Stimulated activated memory B cell treated with anti-CD40 and anti-IgM and Interleukin-4, amounts not matched to agents 10 μg/mL and 1 μg/mL and 100 μg/mL, for 72 hours (primary cell): ENCODE measurements at regions not wholly inside any gene's neighbourhood (a gene's known extent, or its start where the extent isn't known, plus 50 kb on each side); places are given as distances from the start of the nearest gene placed in this dataset.

Experiments used
- ATAC-seq: fragments of 150-1000 bp; cut with Tn5 transposase; 2 replicates; pipeline ENCODE4 v1.10.0; 2021
- H3K27ac Mint-ChIP-seq: one replicate; pipeline ENCODE4 v1.8.0; 2022; ENCODE audit warnings: mild to moderate bottlenecking, mixed read lengths
- H3K27me3 Mint-ChIP-seq: one replicate; pipeline ENCODE4 v1.8.0; 2022; ENCODE audit warnings: mixed read lengths
- H3K36me3 Mint-ChIP-seq: one replicate; pipeline ENCODE4 v1.8.0; 2022; ENCODE audit warnings: mixed read lengths
- H3K4me1 Mint-ChIP-seq: one replicate; pipeline ENCODE4 v1.8.0; 2022; ENCODE audit warnings: mixed read lengths
- H3K4me3 Mint-ChIP-seq: one replicate; pipeline ENCODE4 v1.8.0; 2022; ENCODE audit warnings: mild to moderate bottlenecking, moderate library complexity, mixed read lengths
- H3K9me3 Mint-ChIP-seq: one replicate; pipeline ENCODE4 v1.8.0; 2022; ENCODE audit warnings: mixed read lengths

DNA sequence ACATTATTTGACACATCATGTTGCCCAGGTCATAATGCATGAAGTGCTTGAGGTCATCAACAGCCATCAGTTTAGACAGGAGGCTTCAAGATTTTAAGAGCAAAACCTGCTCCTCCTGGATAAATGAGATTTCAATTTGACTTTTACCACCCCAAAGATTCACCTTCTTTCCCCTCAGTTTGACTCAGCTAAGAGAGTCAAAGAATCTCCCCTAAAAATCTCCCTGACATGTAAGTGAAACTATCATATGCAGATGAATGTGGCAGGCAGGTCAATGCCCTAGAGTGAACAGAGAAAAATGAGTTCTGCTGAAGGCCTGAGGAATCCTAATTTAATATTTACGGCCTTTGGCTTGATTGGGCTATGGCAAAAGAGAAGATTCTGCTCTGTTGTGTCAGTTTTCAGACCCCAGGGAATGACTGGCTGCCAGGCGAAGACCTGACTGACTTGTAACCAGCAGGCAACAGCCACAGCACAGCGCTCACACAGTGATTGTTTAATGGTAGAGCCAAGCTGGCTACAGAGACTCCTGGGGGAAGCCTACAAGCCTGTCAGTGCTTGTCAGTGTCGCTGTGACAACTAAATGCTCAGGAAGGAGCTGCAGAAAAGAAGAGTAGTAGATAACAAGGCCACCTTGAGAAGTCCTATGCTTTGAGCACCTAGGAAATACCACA, 491.2 kb upstream of the LRRC4C start:
- no peak for ATAC-seq

DNA sequence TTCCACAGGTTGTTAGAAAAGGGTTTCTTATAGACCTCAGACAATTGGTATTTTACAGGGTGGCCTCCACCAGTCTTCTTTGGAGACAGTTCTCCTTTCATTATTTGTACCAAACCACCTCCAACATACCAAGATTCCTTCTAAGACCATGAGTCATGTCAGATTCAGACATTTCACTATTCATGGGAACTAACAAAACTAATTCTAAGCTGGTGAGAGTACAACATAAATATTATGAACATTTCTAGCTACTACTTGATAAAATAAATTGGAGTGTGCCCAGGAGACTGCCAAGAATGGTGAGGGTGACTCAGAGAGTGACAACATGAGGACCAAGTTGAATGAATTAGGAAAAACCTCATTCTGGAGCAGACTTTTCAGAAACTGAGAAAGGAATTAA, 494.6 kb upstream of the LRRC4C start:
- no peaks in the 10 kb centered on the region for H3K27me3 Mint-ChIP-seq

More for the DNA sequence above, 491.2 kb upstream of the LRRC4C start:
- Mint-ChIP-seq H3K4me1 (no peaks in the 10 kb centered on the region), H3K36me3 (no peaks in the 10 kb centered on the region), H3K27me3 (no peaks in the 10 kb centered on the region), H3K9me3 (no peaks in the 10 kb centered on the region), H3K4me3 (no peak overlapping the region), H3K27ac (no peak overlapping the region)

DNA sequence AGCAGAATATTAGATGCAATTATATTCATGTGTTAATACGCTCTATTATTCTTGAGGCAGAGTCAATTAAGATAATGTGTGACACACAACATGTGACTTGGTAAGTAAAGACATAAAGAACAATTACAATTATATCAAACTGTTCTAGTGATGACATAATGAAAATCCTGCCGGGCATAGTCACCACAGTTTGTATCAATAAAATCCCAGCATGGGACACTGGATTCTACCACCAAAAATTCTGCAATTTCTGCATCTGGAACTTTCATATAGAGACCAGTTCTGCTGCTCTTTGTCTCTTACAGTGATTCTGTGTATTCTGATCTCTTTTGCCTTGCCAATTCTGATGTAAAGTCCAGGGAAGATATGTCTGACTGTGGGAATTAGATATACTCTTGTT, 495.6 kb upstream of the LRRC4C start:
- no peak overlapping the region for H3K27ac Mint-ChIP-seq
- ATAC-seq = no peak
- no peaks in the 10 kb centered on the region for H3K4me1 Mint-ChIP-seq
- H3K27me3 Mint-ChIP-seq = no peaks in the 10 kb centered on the region
- H3K36me3 Mint-ChIP-seq = no peaks in the 10 kb centered on the region
- peaks cover 7% of the 10 kb centered on the region for H3K9me3 Mint-ChIP-seq
- no peak overlapping the region for H3K4me3 Mint-ChIP-seq

More for the DNA sequence above, 494.6 kb upstream of the LRRC4C start:
- Mint-ChIP-seq H3K9me3 (peaks cover under 1% of the 10 kb centered on the region), H3K4me3 (no peak overlapping the region), H3K36me3 (no peaks in the 10 kb centered on the region), H3K4me1 (no peaks in the 10 kb centered on the region), H3K27ac (no peak overlapping the region)
- no peak for ATAC-seq

DNA sequence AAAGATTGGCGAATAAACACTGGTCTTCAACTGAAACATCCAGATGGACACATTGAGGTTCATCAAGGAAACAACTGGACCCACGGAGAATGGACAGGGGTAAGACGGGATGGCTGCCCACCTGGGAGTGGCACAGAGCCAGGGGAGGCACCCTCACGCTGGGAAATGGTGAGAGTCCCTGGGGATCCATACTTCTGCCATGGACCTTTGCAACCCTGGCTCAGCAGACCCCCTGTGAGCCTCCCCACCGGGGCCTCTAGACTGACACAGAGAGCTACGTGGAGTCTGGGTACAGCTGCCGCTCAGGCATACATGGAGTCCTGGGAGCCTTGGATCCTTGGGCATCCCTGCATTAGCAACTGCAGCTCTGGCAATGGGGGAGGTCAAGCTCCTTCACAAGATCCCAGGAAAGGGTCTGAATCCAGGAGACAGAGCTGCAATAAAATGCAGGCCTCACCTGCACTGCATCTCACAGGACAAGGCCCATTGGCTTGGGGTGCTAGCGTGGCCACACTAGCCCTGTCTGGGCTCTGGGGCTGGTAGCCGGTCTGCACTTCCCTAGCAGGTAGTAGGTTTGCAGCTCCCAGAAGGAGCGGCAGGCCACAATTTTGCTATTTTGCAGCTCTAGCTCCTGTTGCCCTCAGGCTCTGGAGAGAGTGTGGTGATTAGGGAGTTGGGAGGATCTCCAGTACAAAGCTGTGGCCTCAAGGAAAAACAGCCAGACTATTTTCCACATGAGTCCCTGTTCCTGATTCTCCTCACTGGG, 496.4 kb upstream of the LRRC4C start:
- H3K4me1 Mint-ChIP-seq = no peaks in the 10 kb centered on the region
- H3K9me3 Mint-ChIP-seq = peaks cover 9% of the 10 kb centered on the region
- H3K27me3 Mint-ChIP-seq = no peaks in the 10 kb centered on the region
- ATAC-seq = no peak
- no peak overlapping the region for H3K27ac Mint-ChIP-seq
- no peak overlapping the region for H3K4me3 Mint-ChIP-seq
- H3K36me3 Mint-ChIP-seq = no peaks in the 10 kb centered on the region

DNA sequence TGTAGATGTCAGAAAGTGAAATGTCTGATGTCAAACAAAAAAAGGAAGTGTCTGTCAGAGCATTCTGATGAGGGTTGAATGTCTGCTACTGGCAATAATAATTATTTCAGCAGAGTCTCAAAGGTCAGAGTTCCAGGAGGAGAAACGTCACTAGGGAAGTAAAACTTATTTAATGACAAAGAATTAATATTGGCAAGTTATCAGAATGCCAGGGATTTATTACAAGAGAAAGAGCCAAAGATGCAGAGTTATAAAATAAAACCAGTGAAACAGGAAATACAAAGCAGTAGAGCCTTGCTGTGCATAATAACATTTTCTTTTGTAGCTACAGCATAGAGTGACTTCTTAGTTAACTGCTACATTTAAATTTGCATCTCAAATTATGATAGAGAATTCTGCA, 504.0 kb upstream of the LRRC4C start:
- no peaks in the 10 kb centered on the region for H3K4me1 Mint-ChIP-seq
- no peak for ATAC-seq
- no peak overlapping the region for H3K27ac Mint-ChIP-seq
- no peaks in the 10 kb centered on the region for H3K36me3 Mint-ChIP-seq
- no peaks in the 10 kb centered on the region for H3K27me3 Mint-ChIP-seq
- peaks cover 12% of the 10 kb centered on the region for H3K9me3 Mint-ChIP-seq
- no peak overlapping the region for H3K4me3 Mint-ChIP-seq

DNA sequence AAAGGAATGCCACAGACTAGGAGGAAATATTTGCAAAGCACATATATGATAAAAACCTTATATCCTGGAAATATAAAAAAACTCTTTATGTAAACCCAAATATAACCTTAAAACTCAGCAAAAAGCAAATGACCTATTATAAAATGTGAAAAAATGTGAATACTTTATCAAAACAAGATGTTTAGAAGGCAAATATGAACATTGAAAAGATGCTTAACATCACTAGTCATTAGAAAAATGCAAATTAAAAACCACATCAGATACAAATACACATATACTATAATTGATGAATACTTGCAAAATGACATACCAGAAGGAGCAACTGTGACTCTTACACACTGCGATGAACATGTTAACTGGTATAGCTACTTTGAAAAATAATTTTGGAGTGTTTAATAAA, 511.2 kb upstream of the LRRC4C start:
- no peaks in the 10 kb centered on the region for H3K27me3 Mint-ChIP-seq
- H3K27ac Mint-ChIP-seq = no peak overlapping the region
- no peaks in the 10 kb centered on the region for H3K4me1 Mint-ChIP-seq
- H3K4me3 Mint-ChIP-seq = no peak overlapping the region
- H3K36me3 Mint-ChIP-seq = no peaks in the 10 kb centered on the region
- peaks cover 5% of the 10 kb centered on the region for H3K9me3 Mint-ChIP-seq
- ATAC-seq = no peak

DNA sequence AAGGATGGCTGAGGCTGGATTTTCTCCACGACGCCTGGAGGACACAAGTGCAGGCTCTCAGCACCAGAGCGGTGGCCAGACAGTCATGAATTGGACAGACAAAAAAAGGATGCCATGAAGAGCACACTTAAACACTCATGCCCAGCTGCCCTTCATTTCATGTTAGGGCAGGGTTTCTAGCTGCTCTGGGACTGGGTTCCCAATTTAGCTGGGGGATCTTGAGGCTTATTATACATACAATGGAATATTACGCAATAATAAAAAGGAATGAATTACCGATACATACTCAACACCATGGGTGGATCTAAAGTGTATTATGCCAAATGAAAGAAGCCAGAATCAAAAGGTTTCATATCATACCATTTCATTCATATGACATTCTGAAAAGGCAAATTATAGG, 512.1 kb upstream of the LRRC4C start:
- no peak overlapping the region for H3K27ac Mint-ChIP-seq
- no peak for ATAC-seq
- no peak overlapping the region for H3K4me3 Mint-ChIP-seq
- H3K36me3 Mint-ChIP-seq = no peaks in the 10 kb centered on the region
- H3K9me3 Mint-ChIP-seq = peaks cover 3% of the 10 kb centered on the region
- no peaks in the 10 kb centered on the region for H3K4me1 Mint-ChIP-seq
- H3K27me3 Mint-ChIP-seq = no peaks in the 10 kb centered on the region

DNA sequence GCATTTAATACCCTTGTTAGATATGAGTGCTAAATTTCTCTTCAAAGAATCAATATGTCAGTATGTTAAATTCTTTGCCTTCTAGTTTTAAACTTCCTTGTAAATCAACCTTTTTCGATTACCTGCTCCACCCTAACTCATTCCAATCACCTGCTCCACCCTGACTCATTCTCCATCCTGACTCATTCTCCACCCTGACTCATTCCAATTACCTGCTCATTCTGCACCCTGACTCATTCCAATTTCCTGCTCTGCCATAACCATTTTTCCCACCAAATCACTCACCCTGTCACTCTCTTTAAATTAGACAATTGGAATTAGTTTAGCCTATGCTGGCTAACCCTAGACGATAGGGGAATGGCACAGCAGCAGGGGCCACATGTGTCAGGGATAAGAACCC, 519.5 kb upstream of the LRRC4C start:
- H3K4me1 Mint-ChIP-seq = no peaks in the 10 kb centered on the region
- peaks cover 6% of the 10 kb centered on the region for H3K9me3 Mint-ChIP-seq
- H3K4me3 Mint-ChIP-seq = no peak overlapping the region
- no peaks in the 10 kb centered on the region for H3K27me3 Mint-ChIP-seq
- no peak for ATAC-seq
- H3K27ac Mint-ChIP-seq = no peak overlapping the region
- H3K36me3 Mint-ChIP-seq = no peaks in the 10 kb centered on the region

DNA sequence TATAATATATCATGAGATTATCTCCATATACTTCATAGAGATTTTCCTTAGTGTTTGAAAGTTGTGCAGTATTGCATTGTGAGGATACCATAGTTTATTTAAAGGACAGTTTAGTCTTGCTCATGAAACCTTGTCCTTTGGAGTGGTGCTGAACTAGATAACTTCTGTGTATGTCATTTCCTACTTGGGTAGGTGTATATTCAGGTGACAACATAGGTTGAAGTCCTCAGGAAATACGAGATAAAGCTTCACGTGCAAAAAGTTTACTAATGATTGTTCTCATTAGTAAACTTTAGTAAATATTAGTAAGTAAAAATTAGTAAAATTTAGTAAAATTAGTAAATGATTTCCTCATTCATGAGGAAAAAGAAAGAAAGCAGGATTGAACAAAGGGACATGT, 521.3 kb upstream of the LRRC4C start:
- no peaks in the 10 kb centered on the region for H3K36me3 Mint-ChIP-seq
- no peak for ATAC-seq
- H3K27ac Mint-ChIP-seq = no peak overlapping the region
- peaks cover 6% of the 10 kb centered on the region for H3K9me3 Mint-ChIP-seq
- no peaks in the 10 kb centered on the region for H3K4me1 Mint-ChIP-seq
- no peaks in the 10 kb centered on the region for H3K27me3 Mint-ChIP-seq
- no peak overlapping the region for H3K4me3 Mint-ChIP-seq

DNA sequence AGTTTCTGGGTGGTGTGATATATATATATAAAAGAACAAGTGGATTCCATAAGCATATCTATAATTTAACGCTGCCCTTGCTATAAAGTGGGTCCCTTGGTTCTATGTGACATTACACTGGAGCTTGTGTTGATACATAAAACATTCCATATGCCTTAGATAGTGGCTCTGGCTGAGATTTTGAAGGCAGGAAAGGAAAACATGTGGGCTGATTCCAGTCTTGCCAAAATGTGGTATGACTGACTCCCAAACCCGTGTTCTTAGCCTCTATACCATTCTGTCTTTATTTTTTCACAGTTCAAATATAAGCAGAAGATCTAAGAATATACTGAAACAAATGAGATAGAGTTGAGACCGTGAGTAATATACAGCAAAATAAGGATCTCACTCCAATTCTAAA, 522.8 kb upstream of the LRRC4C start:
- ATAC-seq = no peak
- Mint-ChIP-seq H3K27me3 (no peaks in the 10 kb centered on the region), H3K4me3 (no peak overlapping the region), H3K9me3 (peaks cover 6% of the 10 kb centered on the region), H3K36me3 (no peaks in the 10 kb centered on the region), H3K4me1 (no peaks in the 10 kb centered on the region), H3K27ac (no peak overlapping the region)

DNA sequence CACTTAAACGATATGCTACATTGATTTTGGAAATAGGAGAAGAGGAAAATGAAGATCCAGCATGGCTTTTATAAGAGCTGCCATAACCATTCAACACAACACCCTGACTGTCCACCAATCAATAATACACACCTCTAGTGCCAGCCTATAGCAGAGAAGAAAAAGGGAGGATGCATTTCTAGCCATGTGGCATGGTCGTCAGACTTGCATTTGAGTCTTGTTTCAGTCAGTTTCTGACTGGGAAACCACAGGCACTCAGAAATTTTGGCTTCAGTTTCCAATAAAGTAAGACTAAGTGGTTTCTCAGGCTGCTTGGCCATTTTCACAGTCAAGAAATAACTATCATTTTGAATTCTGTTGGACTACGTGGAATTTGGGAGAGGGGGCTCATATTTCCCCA, 523.5 kb upstream of the LRRC4C start:
- peaks cover 4% of the 10 kb centered on the region for H3K9me3 Mint-ChIP-seq
- no peak overlapping the region for H3K27ac Mint-ChIP-seq
- H3K36me3 Mint-ChIP-seq = no peaks in the 10 kb centered on the region
- H3K4me3 Mint-ChIP-seq = no peak overlapping the region
- no peak for ATAC-seq
- H3K4me1 Mint-ChIP-seq = no peaks in the 10 kb centered on the region
- no peaks in the 10 kb centered on the region for H3K27me3 Mint-ChIP-seq

DNA sequence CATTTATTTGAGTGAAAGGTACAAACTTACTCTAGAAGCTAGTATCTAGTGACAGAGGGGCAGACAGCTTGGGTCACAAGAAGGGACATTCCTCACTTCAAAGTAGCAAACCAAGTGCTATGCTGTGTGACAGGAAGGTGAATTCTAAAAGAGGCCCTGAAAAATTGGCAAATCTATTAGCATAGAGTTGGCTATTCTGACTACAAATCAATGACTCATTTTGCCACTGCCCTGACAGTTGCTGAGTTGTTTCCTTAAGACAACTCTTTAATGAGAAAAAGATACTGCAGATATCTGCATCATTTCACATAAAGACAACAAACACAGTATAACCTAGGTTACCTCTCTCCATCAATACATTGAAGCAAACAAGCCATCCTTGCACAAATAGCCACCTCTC, 524.0 kb upstream of the LRRC4C start:
- ATAC-seq = no peak
- H3K27me3 Mint-ChIP-seq = no peaks in the 10 kb centered on the region
- H3K36me3 Mint-ChIP-seq = no peaks in the 10 kb centered on the region
- H3K9me3 Mint-ChIP-seq = peaks cover 5% of the 10 kb centered on the region
- no peaks in the 10 kb centered on the region for H3K4me1 Mint-ChIP-seq
- no peak overlapping the region for H3K4me3 Mint-ChIP-seq
- no peak overlapping the region for H3K27ac Mint-ChIP-seq

DNA sequence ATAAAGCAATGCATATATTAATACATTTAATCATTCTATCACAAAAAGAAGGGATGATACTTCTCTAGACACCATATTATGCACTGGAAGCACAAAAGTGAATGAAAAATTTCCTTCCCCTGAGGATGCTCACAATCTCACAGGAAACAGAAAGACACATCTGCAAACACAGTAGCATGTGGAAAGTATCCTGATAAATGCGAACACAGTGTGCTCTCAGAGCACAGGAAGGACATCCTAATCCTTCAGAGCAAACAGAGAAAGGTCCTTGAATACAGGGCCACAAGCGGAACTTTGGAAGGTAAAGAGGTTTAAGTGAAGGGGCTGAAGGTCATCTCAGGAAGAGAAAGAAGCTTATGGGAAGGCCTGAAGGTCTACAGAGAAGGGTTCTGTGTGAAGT, 524.6 kb upstream of the LRRC4C start:
- no peak overlapping the region for H3K27ac Mint-ChIP-seq
- no peaks in the 10 kb centered on the region for H3K36me3 Mint-ChIP-seq
- H3K4me3 Mint-ChIP-seq = no peak overlapping the region
- ATAC-seq = no peak
- no peaks in the 10 kb centered on the region for H3K27me3 Mint-ChIP-seq
- no peaks in the 10 kb centered on the region for H3K4me1 Mint-ChIP-seq
- peaks cover 5% of the 10 kb centered on the region for H3K9me3 Mint-ChIP-seq

DNA sequence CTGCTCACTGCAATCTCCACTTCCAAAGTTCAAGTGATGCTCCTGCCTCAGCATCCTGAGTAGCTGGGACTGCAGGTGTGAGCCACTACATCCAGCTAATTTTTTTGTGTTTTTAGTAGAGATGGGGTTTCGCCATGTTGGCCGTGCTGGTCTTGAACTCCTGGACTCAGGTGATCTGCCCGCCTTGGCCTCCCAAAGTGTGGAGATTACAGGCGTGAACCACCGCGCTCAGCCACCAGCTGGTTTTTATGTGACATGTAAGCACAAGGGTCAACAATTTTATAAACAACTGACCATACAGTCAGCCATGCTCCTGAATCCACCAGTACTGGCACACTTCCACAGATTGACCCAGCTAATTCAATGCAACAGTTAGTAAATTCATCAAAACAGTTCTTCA, 526.3 kb upstream of the LRRC4C start:
- Mint-ChIP-seq H3K9me3 (peaks cover 3% of the 10 kb centered on the region), H3K4me3 (no peak overlapping the region), H3K4me1 (no peaks in the 10 kb centered on the region), H3K27me3 (no peaks in the 10 kb centered on the region), H3K27ac (no peak overlapping the region), H3K36me3 (no peaks in the 10 kb centered on the region)
- ATAC-seq = no peak

DNA sequence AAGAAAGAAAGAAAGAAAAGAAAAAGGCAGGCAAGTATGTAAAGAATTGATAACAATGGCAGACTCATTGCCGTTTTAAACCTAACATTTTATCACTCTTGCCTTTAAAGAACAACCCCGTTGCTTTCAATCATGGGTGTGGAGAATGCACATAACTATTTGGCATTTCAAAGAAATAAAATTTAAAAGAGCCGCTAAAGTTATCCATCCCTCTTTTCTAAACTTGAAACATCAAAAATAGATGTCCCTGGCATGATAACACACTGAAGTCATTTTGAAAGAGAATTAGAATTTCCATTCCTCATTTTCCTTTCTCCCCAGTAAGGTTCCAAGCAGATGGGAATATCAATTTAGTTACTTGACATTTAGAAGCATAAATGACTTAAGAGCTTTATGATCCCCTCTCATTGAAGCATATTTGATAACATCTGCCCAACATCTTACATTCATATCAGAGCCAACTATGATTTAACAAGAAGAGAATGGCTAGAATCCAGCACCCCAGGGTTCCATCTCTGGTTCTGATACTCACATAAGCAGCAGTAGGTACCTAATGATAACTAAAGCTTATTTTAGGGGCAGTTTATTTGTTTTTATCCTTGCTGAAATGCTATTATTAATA, 529.6 kb upstream of the LRRC4C start:
- ATAC-seq = no peak
- H3K4me1 Mint-ChIP-seq = no peaks in the 10 kb centered on the region
- no peak overlapping the region for H3K4me3 Mint-ChIP-seq
- H3K36me3 Mint-ChIP-seq = no peaks in the 10 kb centered on the region
- no peak overlapping the region for H3K27ac Mint-ChIP-seq
- H3K9me3 Mint-ChIP-seq = peaks cover 6% of the 10 kb centered on the region
- H3K27me3 Mint-ChIP-seq = no peaks in the 10 kb centered on the region

DNA sequence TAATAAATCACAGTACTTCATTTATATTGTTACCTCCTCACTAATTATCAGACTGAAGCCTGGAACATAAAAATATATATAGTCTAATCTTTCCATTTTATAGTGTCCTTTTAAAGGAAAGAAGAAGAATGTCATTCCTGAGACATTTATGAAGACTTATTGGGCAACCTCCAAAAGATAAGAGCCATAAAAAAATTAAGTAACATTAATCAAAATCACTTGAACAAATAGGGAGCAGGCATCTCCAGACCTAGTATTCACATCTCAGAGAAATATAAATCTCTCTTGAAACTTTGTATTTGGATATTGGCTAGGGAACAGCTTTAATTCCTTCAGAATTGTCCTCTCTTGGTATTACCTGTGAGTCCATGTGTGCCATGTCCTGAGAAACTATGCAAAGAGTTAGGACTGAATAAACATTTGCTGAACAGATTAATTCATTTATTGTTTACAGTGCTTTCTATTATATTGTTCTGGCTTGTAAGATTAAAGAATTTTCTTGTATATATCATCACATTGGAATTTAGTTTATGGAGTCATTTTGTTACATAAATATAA, 530.5 kb upstream of the LRRC4C start:
- H3K4me3 Mint-ChIP-seq = no peak overlapping the region
- no peak for ATAC-seq

More for the DNA sequence above, 530.5 kb upstream of the LRRC4C start:
- Mint-ChIP-seq H3K4me1 (no peaks in the 10 kb centered on the region), H3K36me3 (no peaks in the 10 kb centered on the region), H3K9me3 (peaks cover 6% of the 10 kb centered on the region), H3K27me3 (no peaks in the 10 kb centered on the region), H3K27ac (no peak overlapping the region)
